Stimulated activated CD4-positive, alpha-beta T cell treated with anti-CD3 and anti-CD28 coated beads, Interleukin-4, amount 100 ng/mL, for 4 hours (primary cell): ENCODE measurements at regions not wholly inside any gene's neighbourhood (a gene's known extent, or its start where the extent isn't known, plus 50 kb on each side); places are given as distances from the start of the nearest gene placed in this dataset.

ENCODE experiments used
- DNase-seq, 2 experiments: peaks; one replicate each; pipeline ENCODE4 v3.0.0-alpha.2; 2020

GRCh38 chr13:106819413-106820180 lies 251.7 kb upstream of the ARGLU1 start:
- no peak for DNase-seq

GRCh38 chr13:106818971-106819370 lies 251.0 kb upstream of the ARGLU1 start:
- DNase-seq, result no peak

- DNase-seq, result no peak
Observed at GRCh38 chr13:106815545-106815944, 247.6 kb upstream of the ARGLU1 start.

- no peak for DNase-seq
Observed at GRCh38 chr13:106814463-106814862, 246.5 kb upstream of the ARGLU1 start.

GRCh38 chr13:106810069-106810468 lies 242.1 kb upstream of the ARGLU1 start:
- no peak for DNase-seq

GRCh38 chr13:106804991-106805390 lies 237.1 kb upstream of the ARGLU1 start:
- DNase-seq, result no peak

GRCh38 chr13:106802917-106803316 lies 235.0 kb upstream of the ARGLU1 start:
- DNase-seq, result no peak

GRCh38 chr13:106799781-106800335 lies 231.9 kb upstream of the ARGLU1 start:
- DNase-seq, result no peak

GRCh38 chr13:106797081-106797640 lies 229.2 kb upstream of the ARGLU1 start:
- no peak for DNase-seq

- no peak for DNase-seq
Observed at GRCh38 chr13:106796280-106797047, 228.5 kb upstream of the ARGLU1 start.

- no peak for DNase-seq
Observed at GRCh38 chr13:106795847-106796246, 227.9 kb upstream of the ARGLU1 start.

GRCh38 chr13:106794117-106794516 lies 226.2 kb upstream of the ARGLU1 start:
- DNase-seq, result no peak

GRCh38 chr13:106789911-106790310 lies 222.0 kb upstream of the ARGLU1 start:
- DNase-seq, result no peak

- DNase-seq, result no peak
Observed at GRCh38 chr13:106786006-106786563, 218.1 kb upstream of the ARGLU1 start.

- DNase-seq, result no peak
Observed at GRCh38 chr13:106774621-106775020, 206.7 kb upstream of the ARGLU1 start.

- DNase-seq, result no peak
Observed at GRCh38 chr13:106772006-106772601, 204.2 kb upstream of the ARGLU1 start.

GRCh38 chr13:106768991-106769390 lies 201.1 kb upstream of the ARGLU1 start:
- DNase-seq, result no peak

GRCh38 chr13:106762708-106763107 lies 194.8 kb upstream of the ARGLU1 start:
- no peak for DNase-seq

GRCh38 chr13:106756446-106756845 lies 188.5 kb upstream of the ARGLU1 start:
- no peak for DNase-seq

GRCh38 chr13:106755542-106755941 lies 187.6 kb upstream of the ARGLU1 start:
- no peak for DNase-seq

- no peak for DNase-seq
Observed at GRCh38 chr13:106753251-106753650, 185.3 kb upstream of the ARGLU1 start.

GRCh38 chr13:106752584-106753170 lies 184.7 kb upstream of the ARGLU1 start:
- no peak for DNase-seq

- no peak for DNase-seq
Observed at GRCh38 chr13:106748785-106749184, 180.8 kb upstream of the ARGLU1 start.
